Suprapubic skin (tissue), 4 donors: ENCODE measurements at regions not wholly inside any gene's neighbourhood (a gene's known extent, or its start where the extent isn't known, plus 50 kb on each side); places are given as distances from the start of the nearest gene placed in this dataset.

Experiments used
- DNase-seq, 2 donors: peaks; one replicate each; pipeline ENCODE4 v3.0.0-alpha.2; 2019; ENCODE audit warnings: low spot score in 2 of 2
- H3K27ac ChIP-seq: fragments of 200-600 bp; sonication (generic); one replicate; pipeline ENCODE4 v1.5.1; 2019
- H3K27me3 ChIP-seq: fragments of 200-600 bp; sonication (generic); one replicate; pipeline ENCODE4 v1.5.1; 2019
- H3K36me3 ChIP-seq: fragments of 200-600 bp; sonication (generic); one replicate; pipeline ENCODE4 v1.5.1; 2019
- H3K4me1 ChIP-seq: fragments of 200-600 bp; sonication (generic); one replicate; pipeline ENCODE4 v1.5.1; 2019
- H3K4me3 ChIP-seq: fragments of 200-600 bp; sonication (generic); one replicate; pipeline ENCODE4 v1.5.1; 2019; ENCODE audit warnings: mild to moderate bottlenecking
- H3K9me3 ChIP-seq: fragments of 200-600 bp; sonication (generic); one replicate; pipeline ENCODE4 v1.5.1; 2019
- CTCF ChIP-seq, 2 donors: fragments of 200-600 bp in 1 of 2; fragments of 450-650 bp in 1 of 2; sonication (generic) in 1 of 2; IDR thresholded peaks; one replicate each; pipeline ENCODE4 v1.5.1; 2016 to 2019; ENCODE audit warnings: antibody characterized with exemption in 2 of 2, mild to moderate bottlenecking in 1 of 2, moderate library complexity in 1 of 2
- EP300 ChIP-seq: sonication (generic); formaldehyde crosslinking; IDR thresholded peaks from one replicate; pipeline ENCODE4 v1.6.1; 2017; ENCODE audit warnings: antibody characterized with exemption
- POLR2A ChIP-seq, 2 donors: fragments of 450-650 bp; IDR thresholded peaks; one replicate each; pipeline ENCODE4 v1.6.1; 2017; ENCODE audit warnings: antibody characterized with exemption in 2 of 2, mild to moderate bottlenecking in 2 of 2, moderate library complexity in 2 of 2
- POLR2AphosphoS5 ChIP-seq, 3 donors: sonication (generic); formaldehyde crosslinking; IDR thresholded peaks; one replicate each; pipeline ENCODE4 v1.6.1; 2017; ENCODE audit warnings: antibody characterized with exemption in 3 of 3
- WGBS: methylation state at CpG from one replicate; pipeline ENCODE4 v1.1.5; 2018; 5-methylcytosine and 5-hydroxymethylcytosine counted together

GRCh38 chr15:81531109-81531592 is 157.1 kb upstream of the TMC3 start:
- TF ChIP-seq POLR2A (IDR thresholded peaks at IDR 0.05) (no peak), POLR2AphosphoS5 (IDR thresholded peaks at IDR 0.05) (no peak), EP300 (no peak), CTCF (IDR thresholded peaks at IDR 0.05) (no peak)
- no peaks in the 10 kb centered on the region for H3K27me3 ChIP-seq
- WGBS: 33% methylated on average over 10 of the region's 10 CpGs
- no peaks in the 10 kb centered on the region for H3K36me3 ChIP-seq
- no peaks in the 10 kb centered on the region for H3K9me3 ChIP-seq
- H3K4me3 ChIP-seq: no peak overlapping the region
- DNase-seq: no peak
- no peaks in the 10 kb centered on the region for H3K4me1 ChIP-seq
- H3K27ac ChIP-seq: no peak overlapping the region

- 74% methylated on average over 3 of the region's 3 CpGs for WGBS
- no peaks in the 10 kb centered on the region for H3K36me3 ChIP-seq
- H3K4me1 ChIP-seq: no peaks in the 10 kb centered on the region
- no peak overlapping the region for H3K4me3 ChIP-seq
- no peak overlapping the region for H3K27ac ChIP-seq
- no peak for DNase-seq
- TF ChIP-seq POLR2A (IDR thresholded peaks at IDR 0.05) (no peak), POLR2AphosphoS5 (IDR thresholded peaks at IDR 0.05) (no peak), CTCF (IDR thresholded peaks at IDR 0.05) (no peak), EP300 (no peak)
- no peaks in the 10 kb centered on the region for H3K9me3 ChIP-seq
- H3K27me3 ChIP-seq: no peaks in the 10 kb centered on the region
These were observed 156.3 kb upstream of the TMC3 start for GRCh38 chr15:81530271-81530691.

GRCh38 chr15:81529481-81529880 is 155.5 kb upstream of the TMC3 start:
- 43% methylated on average over 2 of the region's 2 CpGs for WGBS
- no peaks in the 10 kb centered on the region for H3K27me3 ChIP-seq
- H3K4me1 ChIP-seq: no peaks in the 10 kb centered on the region
- TF ChIP-seq POLR2AphosphoS5 (IDR thresholded peaks at IDR 0.05): no peak
- no peak for TF ChIP-seq POLR2A (IDR thresholded peaks at IDR 0.05)
- TF ChIP-seq CTCF (IDR thresholded peaks at IDR 0.05): no peak
- TF ChIP-seq EP300: no peak
- no peaks in the 10 kb centered on the region for H3K9me3 ChIP-seq
- no peak overlapping the region for H3K4me3 ChIP-seq
- no peaks in the 10 kb centered on the region for H3K36me3 ChIP-seq
- H3K27ac ChIP-seq: no peak overlapping the region
- DNase-seq: no peak

- DNase-seq: no peak
- no peaks in the 10 kb centered on the region for H3K4me1 ChIP-seq
- H3K27me3 ChIP-seq: no peaks in the 10 kb centered on the region
- no peaks in the 10 kb centered on the region for H3K36me3 ChIP-seq
- no peaks in the 10 kb centered on the region for H3K9me3 ChIP-seq
- 78% methylated on average over 4 of the region's 4 CpGs for WGBS
- no peak overlapping the region for H3K4me3 ChIP-seq
- H3K27ac ChIP-seq: no peak overlapping the region
- TF ChIP-seq EP300 (no peak), POLR2AphosphoS5 (IDR thresholded peaks at IDR 0.05) (no peak), CTCF (IDR thresholded peaks at IDR 0.05) (no peak), POLR2A (IDR thresholded peaks at IDR 0.05) (no peak)
These were observed 152.0 kb upstream of the TMC3 start for GRCh38 chr15:81526029-81526428.

- Histone ChIP-seq H3K36me3 (no peaks in the 10 kb centered on the region), H3K4me3 (no peak overlapping the region), H3K27me3 (no peaks in the 10 kb centered on the region), H3K9me3 (no peaks in the 10 kb centered on the region), H3K27ac (no peak overlapping the region), H3K4me1 (no peaks in the 10 kb centered on the region)
- TF ChIP-seq POLR2AphosphoS5 (IDR thresholded peaks at IDR 0.05) (no peak), EP300 (no peak), POLR2A (IDR thresholded peaks at IDR 0.05) (no peak), CTCF (IDR thresholded peaks at IDR 0.05) (no peak)
- WGBS: 100% methylated on average over 1 of the region's 1 CpG
- DNase-seq: no peak
These were observed 150.5 kb upstream of the TMC3 start for GRCh38 chr15:81524496-81524895.
